Endothelial cell of umbilical vein (primary cell): ENCODE measurements at regions not wholly inside any gene's neighbourhood (a gene's known extent, or its start where the extent isn't known, plus 50 kb on each side); places are given as distances from the start of the nearest gene placed in this dataset.

ENCODE experiments used
- BruUV-seq: library from RNA; stranded (reverse); fragments of 400-500 nt; replicated peaks from 2 replicates; lab custom pipeline; 2021; lab: Mats Ljungman, UMichigan
- CTCF ChIA-PET: fragments of 300-600, 350-600 bp; sonication (Branson Sonifier 250); formaldehyde crosslinking; loops from one replicate; lab custom pipeline; 2021; ENCODE audit warnings: antibody characterized with exemption, inconsistent platforms; lab: Charles Lee
- POLR2A ChIA-PET: fragments of 300-600, 350-600 bp; sonication (Branson Sonifier 250); formaldehyde crosslinking; loops from one replicate; lab custom pipeline; 2021; ENCODE audit warnings: antibody characterized with exemption, inconsistent platforms; lab: Charles Lee
- DNase-seq: peaks from one replicate; pipeline ENCODE4 v3.0.0-alpha.2; 2011; ENCODE audit warnings: low read depth, low spot score
- FAIRE-seq: peaks from 2 replicates; lab custom pipeline; 2011; peaks lifted over from hg19 to GRCh38; lab: Jason Lieb, UNC
- H2AFZ ChIP-seq: 2 replicates; pipeline ENCODE4 v1.6.0; 2012; ENCODE audit warnings: low read depth, low read length, control low read depth, inconsistent platforms
- H3K27ac ChIP-seq: 2 replicates; pipeline ENCODE4 v1.5.1; 2011; ENCODE audit warnings: low read depth, mild to moderate bottlenecking, control low read depth, low read length, moderate library complexity; ENCODE audit not compliant: insufficient read depth
- H3K27me3 ChIP-seq, 2 experiments: 2 replicates each; pipeline versions ENCODE4 v1.6.0 to v1.6.1; 2011; ENCODE audit warnings: low read length in 2 of 2, mixed read lengths in 1 of 2; ENCODE audit not compliant: control insufficient read depth in 2 of 2, insufficient read depth in 2 of 2
- H3K36me3 ChIP-seq, 2 experiments: 2 replicates in 1 of 2; 3 replicates in 1 of 2; pipeline ENCODE4 v1.5.1; 2011; ENCODE audit warnings: low read length in 2 of 2, mild to moderate bottlenecking in 1 of 2, moderate library complexity in 1 of 2; ENCODE audit not compliant: control insufficient read depth in 2 of 2, insufficient read depth in 2 of 2; ENCODE audit errors: extremely low read depth in 1 of 2
- H3K4me1 ChIP-seq: 3 replicates; pipeline ENCODE4 v1.5.1; 2011; ENCODE audit warnings: mild to moderate bottlenecking, low read length; ENCODE audit not compliant: control insufficient read depth, insufficient read depth; ENCODE audit errors: extremely low read depth
- H3K4me2 ChIP-seq: 2 replicates; pipeline ENCODE4 v1.6.1; 2011; ENCODE audit warnings: low read length, control low read depth, mixed read lengths; ENCODE audit not compliant: insufficient read depth
- H3K4me3 ChIP-seq, 3 experiments: fragments of 200-600 bp in 1 of 3; sonication (generic), shearing (Covaris generic) in 1 of 3; replicated peaks in 1 of 3; 2 replicates each; pipeline ENCODE4 v1.5.1; 2011 to 2016; ENCODE audit warnings: control low read depth in 3 of 3, low read length in 3 of 3, mild to moderate bottlenecking in 2 of 3, inconsistent platforms in 1 of 3, low read depth in 1 of 3, moderate library complexity in 1 of 3; ENCODE audit not compliant: insufficient read depth in 1 of 3
- H3K79me2 ChIP-seq: 2 replicates; pipeline ENCODE4 v1.6.0; 2012; ENCODE audit warnings: low read length, inconsistent platforms; ENCODE audit not compliant: control insufficient read depth, insufficient read depth
- H3K9ac ChIP-seq: replicated peaks from 2 replicates; pipeline ENCODE3; 2011; ENCODE audit warnings: low read length, control low read depth; ENCODE audit not compliant: insufficient read depth; ENCODE audit errors: extremely low read depth
- H3K9me1 ChIP-seq: replicated peaks from 3 replicates; pipeline ENCODE4 v1.6.0; 2011; ENCODE audit warnings: mild to moderate bottlenecking, low read length; ENCODE audit not compliant: control insufficient read depth, insufficient read depth; ENCODE audit errors: extremely low read depth
- H3K9me3 ChIP-seq: replicated peaks from 2 replicates; pipeline ENCODE4 v1.5.1; 2012; ENCODE audit warnings: low read length, inconsistent platforms; ENCODE audit not compliant: control insufficient read depth, insufficient read depth
- H4K20me1 ChIP-seq: replicated peaks from 2 replicates; pipeline ENCODE3; 2011; ENCODE audit warnings: mild to moderate bottlenecking, low read length; ENCODE audit not compliant: control insufficient read depth, insufficient read depth; ENCODE audit errors: extremely low read depth
- CTCF ChIP-seq, 2 donors: IDR thresholded peaks; 1 replicate in 1 of 2; 2 replicates in 1 of 2; pipeline ENCODE4 v1.5.1; 2011; ENCODE audit warnings: low read length in 2 of 2, mild to moderate bottlenecking in 2 of 2, moderate library complexity in 2 of 2, control low read depth in 1 of 2, inconsistent platforms in 1 of 2, low read depth in 1 of 2; ENCODE audit not compliant: insufficient read depth in 1 of 2; ENCODE audit errors: extremely low read depth in 1 of 2
- EZH2 ChIP-seq: IDR thresholded peaks from 2 replicates; pipeline ENCODE4 v1.6.1; 2012; ENCODE audit warnings: borderline replicate concordance, low read depth, mild to moderate bottlenecking, moderate library complexity, low read length, inconsistent platforms; ENCODE audit not compliant: severe bottlenecking
- FOS ChIP-seq: IDR thresholded peaks from 2 replicates; pipeline ENCODE4 v1.6.1; 2011; ENCODE audit warnings: mild to moderate bottlenecking, low read length, moderate library complexity, borderline replicate concordance; ENCODE audit not compliant: insufficient read depth
- GATA2 ChIP-seq: IDR thresholded peaks from 2 replicates; pipeline ENCODE4 v1.7.0; 2011; ENCODE audit warnings: low read depth, mild to moderate bottlenecking, moderate library complexity, mixed read lengths, low read length; ENCODE audit not compliant: insufficient read length, insufficient read depth
- JUN ChIP-seq: IDR thresholded peaks from 2 replicates; pipeline ENCODE4 v1.6.1; 2011; ENCODE audit warnings: borderline replicate concordance, low read depth; ENCODE audit not compliant: insufficient read length, insufficient read depth
- MYC ChIP-seq: IDR thresholded peaks from one replicate; pipeline ENCODE4 v1.6.1; 2011; ENCODE audit warnings: mild to moderate bottlenecking, low read depth, low read length
- POLR2A ChIP-seq: IDR thresholded peaks from 2 replicates; pipeline ENCODE4 v1.6.1; 2012; ENCODE audit warnings: low read depth, mild to moderate bottlenecking, control low read depth, low read length
- POLR2AphosphoS5 ChIP-seq: IDR thresholded peaks from 2 replicates; pipeline ENCODE4 v1.6.1; 2012; ENCODE audit warnings: low read depth, mild to moderate bottlenecking, control low read depth, low read length, moderate library complexity; ENCODE audit not compliant: insufficient read depth
- dilution Hi-C: fragments of 300-500 bp; cut with MboI; formaldehyde crosslinking; loops from one replicate; pipeline ENCODE4 v1.15.0; 2019; ENCODE audit warnings: low sequenced_read_pairs; ENCODE audit not compliant: extremely low pct_ligation_motif_present
- intact Hi-C: fragments of 100-400 bp; cut with micrococcal nuclease; formaldehyde crosslinking; loops from one replicate; pipeline ENCODE4 v1.10.0; 2022
- TF ChIP-seq, protein P1 (sequence below): IDR thresholded peaks from 2 replicates; pipeline ENCODE4 v1.6.1; 2011; ENCODE audit not compliant: insufficient read depth, insufficient read length

GRCh38 chr6:95848717-95849116, 167.1 kb upstream of the FUT9 start:
- Histone ChIP-seq H3K27me3 (no peaks in the 10 kb centered on the region), H3K36me3 (no peaks in the 10 kb centered on the region), H3K9ac (no peak overlapping the region), H3K4me1 (no peaks in the 10 kb centered on the region), H4K20me1 (no peaks in the 10 kb centered on the region), H3K4me3 (no peak overlapping the region), H3K79me2 (no peaks in the 10 kb centered on the region), H3K4me2 (no peak overlapping the region), H3K9me1 (no peaks in the 10 kb centered on the region), H3K27ac (no peak overlapping the region), H3K9me3 (no peaks in the 10 kb centered on the region), H2AFZ (no peak overlapping the region)
- no TSS peak for BruUV-seq
- TF ChIP-seq POLR2AphosphoS5, result no peak
- ChIA-PET CTCF (no interaction called here), POLR2A (no interaction called here)
- dilution Hi-C loops, result no loop called here
- intact Hi-C loops, result no loop called here
- DNase-seq (no peak), FAIRE-seq (no peak)

DNA sequence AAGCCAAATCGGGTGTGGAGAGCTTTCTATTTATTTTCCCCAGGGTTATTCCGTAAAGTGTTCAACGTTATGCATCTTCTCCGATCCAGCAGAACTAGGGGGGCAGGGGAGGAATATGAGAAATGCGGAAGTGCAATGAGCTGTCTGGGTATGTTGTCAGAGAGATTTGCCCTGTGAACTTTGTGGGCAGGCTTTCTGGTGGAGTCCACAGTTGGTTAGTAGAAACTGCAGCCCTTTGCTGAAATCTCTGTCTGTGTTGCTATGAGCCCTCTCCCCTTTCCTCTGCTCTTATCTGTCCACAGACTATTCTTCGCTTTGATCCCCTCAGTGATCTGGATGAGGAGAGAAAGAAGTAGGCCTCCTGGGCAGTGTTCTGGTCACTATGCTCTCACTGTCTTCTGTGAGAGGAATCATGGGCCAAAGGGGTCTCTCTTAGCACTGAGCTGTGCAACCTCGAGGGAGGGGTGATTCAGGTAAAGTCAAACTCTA, 158.9 kb upstream of the FUT9 start:
- CTCF ChIA-PET, result no interaction called here
- H3K9ac ChIP-seq, result no peak overlapping the region
- POLR2A ChIA-PET, result no interaction called here
- H3K27me3 ChIP-seq, result no peaks in the 10 kb centered on the region
- no peaks in the 10 kb centered on the region for H3K9me1 ChIP-seq
- BruUV-seq, result no TSS peak
- DNase-seq (no peak), FAIRE-seq (no peak)
- H3K4me2 ChIP-seq, result no peak overlapping the region
- H3K9me3 ChIP-seq, result peaks cover 3% of the 10 kb centered on the region
- dilution Hi-C loops, result no loop called here
- H3K4me3 ChIP-seq, result no peak overlapping the region
- no peaks in the 10 kb centered on the region for H4K20me1 ChIP-seq
- no peaks in the 10 kb centered on the region for H3K79me2 ChIP-seq
- no peak overlapping the region for H3K27ac ChIP-seq
- H3K4me1 ChIP-seq, result no peaks in the 10 kb centered on the region
- H2AFZ ChIP-seq, result no peak overlapping the region
- H3K36me3 ChIP-seq, result no peaks in the 10 kb centered on the region
- TF ChIP-seq CTCF (IDR thresholded peaks at IDR 0.05; ENCODE audit: extremely low read depth in 1 of 2, insufficient read depth in 1 of 2, low read depth in 1 of 2, low read length in 2 of 2) (no peak), GATA2 (no peak), MYC (no peak), FOS (no peak), POLR2A (no peak), POLR2AphosphoS5 (no peak), EZH2 (no peak), JUN (no peak)
- TF ChIP-seq, protein P1, sequence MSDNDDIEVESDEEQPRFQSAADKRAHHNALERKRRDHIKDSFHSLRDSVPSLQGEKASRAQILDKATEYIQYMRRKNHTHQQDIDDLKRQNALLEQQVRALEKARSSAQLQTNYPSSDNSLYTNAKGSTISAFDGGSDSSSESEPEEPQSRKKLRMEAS, result no peak
- intact Hi-C loops, result no loop called here
